Immature natural killer cell (primary cell): ENCODE measurements at regions not wholly inside any gene's neighbourhood (a gene's known extent, or its start where the extent isn't known, plus 50 kb on each side); places are given as distances from the start of the nearest gene placed in this dataset.
"Not testable (repeated sequence)": the region's sequence is repeated elsewhere in the genome, so short reads cannot be mapped to it uniquely, and the experiment has no call there.

Experiments
- DNase-seq, 3 donors: peaks; one replicate each; pipeline ENCODE4 v3.0.0; 2022; ENCODE audit warnings: mixed read lengths in 1 of 3
- H3K27ac Mint-ChIP-seq, 6 donors: one replicate each; pipeline ENCODE4 v1.8.0; 2020; ENCODE audit warnings: mixed read lengths in 6 of 6, mild to moderate bottlenecking in 5 of 6, inconsistent platforms in 4 of 6, moderate library complexity in 3 of 6
- H3K27me3 Mint-ChIP-seq, 3 donors: one replicate each; pipeline ENCODE4 v1.8.0; 2020 to 2021; ENCODE audit warnings: low read depth in 3 of 3, mild to moderate bottlenecking in 3 of 3, mixed read lengths in 3 of 3, moderate library complexity in 3 of 3, inconsistent platforms in 1 of 3
- H3K36me3 Mint-ChIP-seq, 3 donors: one replicate each; pipeline ENCODE4 v1.8.0; 2020; ENCODE audit warnings: mixed read lengths in 3 of 3, inconsistent platforms in 2 of 3, mild to moderate bottlenecking in 2 of 3
- H3K4me1 Mint-ChIP-seq, 2 donors: one replicate each; pipeline ENCODE4 v1.8.0; 2020; ENCODE audit warnings: inconsistent platforms in 2 of 2, mild to moderate bottlenecking in 2 of 2, mixed read lengths in 2 of 2, moderate library complexity in 1 of 2
- H3K4me3 Mint-ChIP-seq, 5 donors: one replicate each; pipeline ENCODE4 v1.8.0; 2020; ENCODE audit warnings: mild to moderate bottlenecking in 5 of 5, mixed read lengths in 5 of 5, inconsistent platforms in 3 of 5, moderate library complexity in 3 of 5
- H3K9me3 Mint-ChIP-seq, 6 donors: one replicate each; pipeline ENCODE4 v1.8.0; 2020; ENCODE audit warnings: mild to moderate bottlenecking in 6 of 6, mixed read lengths in 6 of 6, inconsistent platforms in 4 of 6, moderate library complexity in 3 of 6

- no peak for DNase-seq
- Mint-ChIP-seq H3K27ac (no peak overlapping the region), H3K27me3 (peaks cover 4 to 5% (median 4%) of the 10 kb centered on the region in 3 donors), H3K9me3 (peaks cover 0 to 9% (median 0%) of the 10 kb centered on the region in 6 donors), H3K4me3 (no peak overlapping the region), H3K36me3 (no peaks in the 10 kb centered on the region), H3K4me1 (no peaks in the 10 kb centered on the region)
These were observed 277.2 kb downstream of the QDPR start for GRCh38 chr4:17234678-17235077.

DNA sequence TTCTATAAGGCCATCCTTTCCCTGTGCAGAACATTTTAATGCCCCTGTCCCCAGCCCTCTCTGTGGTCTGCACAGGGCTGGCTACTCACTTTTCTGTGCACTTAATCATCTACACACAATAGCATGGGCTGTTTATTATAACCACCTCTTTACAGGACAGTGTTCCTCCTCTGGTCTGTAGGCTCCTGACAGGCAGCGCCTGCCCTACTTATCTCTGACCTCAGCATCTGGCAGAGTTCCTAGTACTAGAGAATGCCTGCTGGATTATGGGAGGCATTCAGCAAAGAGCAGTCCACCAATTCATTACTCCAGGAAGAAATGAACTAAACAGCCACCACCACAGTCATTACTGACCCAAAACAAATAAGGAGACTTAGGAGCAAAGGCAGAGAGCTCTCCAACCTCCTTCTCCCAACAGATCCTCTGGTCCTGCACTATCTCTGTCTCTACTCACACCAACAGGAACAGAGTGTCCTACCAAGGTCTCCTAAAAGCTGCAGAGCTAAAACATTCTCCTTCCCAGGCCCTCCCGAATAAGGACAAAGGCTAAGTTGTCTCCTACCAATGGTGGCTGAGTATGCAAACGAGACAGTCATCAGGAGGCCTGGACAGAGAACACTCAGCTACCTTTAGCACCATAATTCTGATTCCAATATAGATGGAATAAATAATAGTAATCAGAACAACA lies 279.2 kb downstream of the QDPR start:
- H3K4me1 Mint-ChIP-seq: no peaks in the 10 kb centered on the region
- H3K36me3 Mint-ChIP-seq: no peaks in the 10 kb centered on the region
- H3K9me3 Mint-ChIP-seq: peaks cover 0 to 9% (median 0%) of the 10 kb centered on the region in 6 donors
- no peak for DNase-seq
- H3K27me3 Mint-ChIP-seq: peaks cover 4 to 6% (median 4%) of the 10 kb centered on the region in 3 donors
- no peak overlapping the region for H3K4me3 Mint-ChIP-seq
- no peak overlapping the region for H3K27ac Mint-ChIP-seq

- H3K9me3 Mint-ChIP-seq, H3K4me1 Mint-ChIP-seq, H3K36me3 Mint-ChIP-seq, H3K27me3 Mint-ChIP-seq, H3K27ac Mint-ChIP-seq, DNase-seq, H3K4me3 Mint-ChIP-seq: not testable (repeated sequence)
These were observed 279.9 kb downstream of the QDPR start for GRCh38 chr4:17231880-17232475.

GRCh38 chr4:17230727-17231126 lies 281.2 kb downstream of the QDPR start:
- Mint-ChIP-seq H3K27ac (no peak overlapping the region), H3K36me3 (no peaks in the 10 kb centered on the region), H3K9me3 (peaks cover 0 to 9% (median 2%) of the 10 kb centered on the region in 6 donors), H3K27me3 (peaks cover 2 to 4% (median 3%) of the 10 kb centered on the region in 3 donors), H3K4me1 (no peaks in the 10 kb centered on the region), H3K4me3 (no peak overlapping the region)
- DNase-seq: no peak

DNA sequence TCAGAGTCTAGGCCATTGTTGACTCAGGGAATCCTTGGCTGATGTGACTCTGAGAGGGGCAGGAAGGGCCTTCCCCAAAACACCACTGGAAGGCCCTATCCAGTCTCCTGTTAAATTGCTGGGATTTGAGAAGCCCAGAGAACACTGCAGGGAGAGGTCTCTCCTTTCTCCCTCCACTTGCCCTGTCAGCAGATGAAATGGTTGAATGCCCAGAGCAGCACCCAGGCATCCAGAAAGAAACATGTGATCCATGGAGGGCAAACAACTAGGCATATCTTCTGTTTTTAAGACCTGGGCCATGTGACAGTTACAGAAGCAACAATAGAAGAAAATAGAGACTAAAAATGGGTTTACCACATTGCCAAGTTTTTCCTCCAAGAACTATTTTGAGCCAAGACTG lies 291.1 kb downstream of the QDPR start:
- H3K27me3 Mint-ChIP-seq: peaks cover 2 to 9% (median 2%) of the 10 kb centered on the region in 3 donors
- H3K36me3 Mint-ChIP-seq: no peaks in the 10 kb centered on the region

DNA sequence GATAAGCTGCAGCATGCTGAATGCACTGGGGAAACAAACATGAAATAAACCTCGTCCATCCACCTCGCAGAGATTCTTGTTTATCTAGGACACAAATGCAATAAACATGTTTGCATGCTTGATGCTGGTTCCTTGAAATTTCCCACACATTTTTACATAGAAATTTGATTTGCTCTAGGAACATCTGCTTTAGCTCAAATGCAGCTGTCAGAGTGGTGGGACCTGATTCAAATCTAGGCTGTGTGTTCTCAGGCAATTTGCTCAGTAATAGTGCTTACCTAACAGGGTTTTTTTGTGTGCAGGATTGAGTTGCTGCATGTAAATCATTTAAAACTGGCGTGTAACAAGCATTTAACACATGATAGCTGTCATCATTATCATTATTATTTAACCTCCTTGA lies 293.1 kb downstream of the QDPR start:
- Mint-ChIP-seq H3K27me3 (peaks cover 2 to 9% (median 2%) of the 10 kb centered on the region in 3 donors), H3K4me3 (no peak overlapping the region), H3K36me3 (no peaks in the 10 kb centered on the region), H3K9me3 (peaks cover 0 to 8% (median 6%) of the 10 kb centered on the region in 6 donors), H3K4me1 (no peaks in the 10 kb centered on the region), H3K27ac (no peak overlapping the region)
- no peak for DNase-seq

More for the DNA sequence above, 291.1 kb downstream of the QDPR start:
- H3K9me3 Mint-ChIP-seq: peaks cover 0 to 6% (median under 1%) of the 10 kb centered on the region in 6 donors
- DNase-seq: no peak
- H3K4me3 Mint-ChIP-seq: no peak overlapping the region
- H3K27ac Mint-ChIP-seq: no peak overlapping the region
- H3K4me1 Mint-ChIP-seq: no peaks in the 10 kb centered on the region

DNA sequence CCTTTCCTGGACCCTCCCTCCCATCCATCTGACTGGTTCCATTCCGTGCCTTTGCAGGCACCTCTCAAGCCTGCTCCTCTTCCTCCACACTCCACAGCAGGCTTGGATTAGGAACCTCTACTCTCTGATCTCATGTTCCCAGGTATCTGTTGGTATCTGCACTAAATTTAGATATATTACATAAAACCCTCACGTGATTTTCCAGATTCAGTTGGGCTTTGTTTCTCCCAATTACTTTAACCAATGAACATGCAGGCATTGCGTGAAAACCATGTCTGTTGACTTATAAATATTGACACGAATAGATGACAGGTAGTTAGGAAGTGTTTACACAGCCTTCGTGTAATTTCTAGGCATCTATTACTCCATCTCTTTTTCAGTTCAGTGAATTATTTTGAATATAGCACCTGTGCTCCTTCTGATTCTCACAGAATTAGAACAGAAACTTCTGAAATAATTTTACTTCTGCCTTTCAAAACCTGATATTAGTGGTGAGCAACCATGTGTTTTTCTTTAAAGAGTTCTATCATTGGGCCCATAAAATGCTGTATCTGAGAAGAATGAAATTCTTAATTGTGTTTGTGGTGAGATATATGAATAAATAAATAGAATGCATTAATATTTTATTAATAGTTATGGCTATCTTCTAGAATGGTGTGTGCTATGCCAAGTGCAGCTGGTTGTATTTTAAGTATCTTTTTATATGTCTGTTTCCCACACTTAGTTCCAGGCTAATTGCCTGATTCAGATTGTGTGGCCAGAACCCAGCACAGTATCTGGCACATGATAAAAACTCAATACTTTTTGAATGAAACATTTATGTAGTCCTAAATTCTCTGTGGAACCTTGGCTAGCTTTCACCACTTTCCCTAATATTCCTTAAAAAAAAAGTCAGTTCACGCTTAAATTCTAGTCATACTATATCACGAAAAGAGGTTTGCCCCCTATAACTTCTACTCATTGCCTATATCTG lies 304.8 kb downstream of the QDPR start:
- H3K4me3 Mint-ChIP-seq: no peak overlapping the region
- H3K9me3 Mint-ChIP-seq: peaks cover 0 to 6% (median 4%) of the 10 kb centered on the region in 6 donors
- H3K36me3 Mint-ChIP-seq: no peaks in the 10 kb centered on the region
- no peak for DNase-seq
- peaks cover 2 to 6% (median 2%) of the 10 kb centered on the region in 3 donors for H3K27me3 Mint-ChIP-seq
- no peaks in the 10 kb centered on the region for H3K4me1 Mint-ChIP-seq
- no peak overlapping the region for H3K27ac Mint-ChIP-seq

GRCh38 chr4:17204908-17205307 lies 306.5 kb upstream of the LDB2 start:
- no peak for DNase-seq
- no peak overlapping the region for H3K27ac Mint-ChIP-seq
- H3K4me1 Mint-ChIP-seq: no peaks in the 10 kb centered on the region
- peaks cover 2 to 5% (median 4%) of the 10 kb centered on the region in 3 donors for H3K27me3 Mint-ChIP-seq
- H3K36me3 Mint-ChIP-seq: no peaks in the 10 kb centered on the region
- peaks cover 0 to 6% (median 4%) of the 10 kb centered on the region in 6 donors for H3K9me3 Mint-ChIP-seq
- H3K4me3 Mint-ChIP-seq: no peak overlapping the region

GRCh38 chr4:17203797-17204196 lies 305.4 kb upstream of the LDB2 start:
- Mint-ChIP-seq H3K9me3 (peaks cover 0 to 6% (median 4%) of the 10 kb centered on the region in 6 donors), H3K27ac (no peak overlapping the region), H3K36me3 (no peaks in the 10 kb centered on the region), H3K4me1 (no peaks in the 10 kb centered on the region), H3K4me3 (no peak overlapping the region), H3K27me3 (peaks cover 2 to 5% (median 4%) of the 10 kb centered on the region in 3 donors)
- DNase-seq: no peak

DNA sequence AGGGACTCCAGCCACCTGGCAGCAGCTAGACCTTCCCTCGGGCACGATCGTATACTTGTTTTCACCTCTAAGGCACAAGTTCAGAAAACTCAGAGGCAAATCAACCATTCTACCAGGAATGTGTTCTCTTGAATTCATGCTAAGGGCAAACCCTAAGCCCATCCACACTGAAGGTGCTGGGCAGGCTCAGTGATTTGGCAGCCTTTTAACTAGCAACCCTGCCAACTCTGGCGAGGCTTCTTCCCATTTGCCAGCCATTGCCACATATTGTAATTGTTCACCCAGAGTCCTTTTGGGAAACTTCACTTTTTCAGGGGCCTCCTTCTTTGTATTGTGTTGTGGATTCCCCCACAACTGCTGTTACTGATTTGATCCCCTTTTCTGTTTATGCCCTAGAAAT lies 298.6 kb upstream of the LDB2 start:
- DNase-seq: no peak
- no peak overlapping the region for H3K4me3 Mint-ChIP-seq
- H3K27ac Mint-ChIP-seq: no peak overlapping the region
- no peaks in the 10 kb centered on the region for H3K4me1 Mint-ChIP-seq
- H3K9me3 Mint-ChIP-seq: peaks cover 0 to 3% (median 0%) of the 10 kb centered on the region in 6 donors
- H3K36me3 Mint-ChIP-seq: no peaks in the 10 kb centered on the region
- H3K27me3 Mint-ChIP-seq: peaks cover 0 to 3% (median 2%) of the 10 kb centered on the region in 3 donors

DNA sequence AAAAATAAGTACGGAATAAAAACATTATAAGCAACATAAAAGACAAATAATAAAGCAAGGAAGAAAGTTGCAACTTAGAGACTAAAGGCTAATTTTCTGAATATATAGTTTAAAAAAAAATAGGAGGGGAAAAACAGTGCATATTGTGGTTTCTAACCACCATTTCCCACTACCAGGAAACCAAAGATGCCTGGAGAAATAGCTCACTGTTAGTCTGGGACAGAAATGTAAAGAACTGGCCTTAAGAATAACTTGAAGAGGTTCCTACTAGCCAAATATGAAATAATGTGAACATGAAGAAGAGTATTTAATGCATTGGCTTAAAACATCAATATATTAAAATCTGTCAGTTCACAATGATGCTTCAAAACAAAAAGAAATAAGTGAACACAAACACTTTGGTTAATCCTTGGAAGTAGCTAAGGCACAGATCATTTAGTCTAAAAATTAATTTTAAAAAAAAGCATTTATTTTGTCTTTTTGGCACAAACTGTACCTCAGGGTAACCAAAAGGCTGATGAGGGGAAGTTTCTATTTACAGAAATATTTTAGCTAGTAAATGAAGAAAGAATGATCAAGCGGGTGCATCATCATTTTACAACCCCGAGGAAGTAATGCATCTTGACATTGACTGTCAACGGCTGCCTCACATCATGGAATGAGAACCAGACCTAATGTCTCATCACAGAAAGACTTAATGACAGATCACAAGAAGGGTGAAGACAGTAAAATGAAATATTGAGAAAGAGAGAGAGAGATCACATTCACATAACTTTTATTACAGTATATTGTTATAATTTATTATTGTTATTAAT lies 297.2 kb upstream of the LDB2 start:
- Mint-ChIP-seq H3K36me3 (no peaks in the 10 kb centered on the region), H3K4me1 (no peaks in the 10 kb centered on the region), H3K4me3 (no peak overlapping the region), H3K9me3 (peaks cover 0 to 3% (median 0%) of the 10 kb centered on the region in 6 donors), H3K27me3 (peaks cover 0 to 4% (median 3%) of the 10 kb centered on the region in 3 donors), H3K27ac (no peak overlapping the region)
- no peak for DNase-seq

- Mint-ChIP-seq H3K27me3 (peaks cover 0 to 4% (median 0%) of the 10 kb centered on the region in 3 donors), H3K4me3 (no peak overlapping the region), H3K27ac (no peak overlapping the region), H3K36me3 (no peaks in the 10 kb centered on the region), H3K9me3 (peaks cover 0 to 3% (median 0%) of the 10 kb centered on the region in 6 donors), H3K4me1 (no peaks in the 10 kb centered on the region)
- DNase-seq: no peak
These were observed 296.1 kb upstream of the LDB2 start for GRCh38 chr4:17194586-17194985.

GRCh38 chr4:17189759-17190158 lies 291.3 kb upstream of the LDB2 start:
- H3K4me3 Mint-ChIP-seq: no peak overlapping the region
- H3K27me3 Mint-ChIP-seq: peaks cover 0 to 4% (median 0%) of the 10 kb centered on the region in 3 donors
- no peaks in the 10 kb centered on the region for H3K36me3 Mint-ChIP-seq
- no peak for DNase-seq
- H3K4me1 Mint-ChIP-seq: no peaks in the 10 kb centered on the region
- H3K9me3 Mint-ChIP-seq: peaks cover 0 to 9% (median under 1%) of the 10 kb centered on the region in 6 donors
- H3K27ac Mint-ChIP-seq: no peak overlapping the region
